Stomach (tissue), 8 donors: ENCODE measurements at regions not wholly inside any gene's neighbourhood (a gene's known extent, or its start where the extent isn't known, plus 50 kb on each side); places are given as distances from the start of the nearest gene placed in this dataset.

ENCODE experiments used
- DNase-seq, 2 donors: peaks; one replicate each; pipeline versions ENCODE4 v3.0.0 to v3.0.0-alpha.2; 2013 to 2019
- H3K27ac ChIP-seq, 5 donors: fragments of 200-600 bp in 4 of 5; sonication (generic) in 4 of 5; one replicate each; pipeline ENCODE4 v1.5.1; 2013 to 2019; ENCODE audit warnings: mild to moderate bottlenecking in 1 of 5, moderate library complexity in 1 of 5
- H3K27me3 ChIP-seq, 3 donors: fragments of 200-600 bp; sonication (generic); one replicate each; pipeline ENCODE4 v1.5.1; 2017 to 2019; ENCODE audit warnings: mixed run types in 1 of 3
- H3K36me3 ChIP-seq, 4 donors: fragments of 200-600 bp; sonication (generic); 1 replicate in 3 of 4; 2 replicates in 1 of 4; pipeline ENCODE4 v1.5.1; 2016 to 2019
- H3K4me1 ChIP-seq, 4 donors: fragments of 200-600 bp; sonication (generic); one replicate each; pipeline ENCODE4 v1.5.1; 2016 to 2019
- H3K4me3 ChIP-seq, 4 donors: fragments of 200-600 bp; sonication (generic) in 3 of 4; one replicate each; pipeline ENCODE4 v1.5.1; 2016 to 2019; ENCODE audit warnings: mild to moderate bottlenecking in 1 of 4
- H3K9me3 ChIP-seq, 4 donors: fragments of 200-600 bp; sonication (generic); one replicate each; pipeline ENCODE4 v1.5.1; 2016 to 2019
- CTCF ChIP-seq, 7 experiments: fragments of 450-650 bp in 4 of 7; fragments of 200-600 bp in 3 of 7; sonication (generic) in 3 of 7; IDR thresholded peaks; one replicate each; pipeline ENCODE4 v1.5.1; 2016 to 2019; ENCODE audit warnings: antibody characterized with exemption in 7 of 7, control low read depth in 2 of 7, mild to moderate bottlenecking in 1 of 7
- EP300 ChIP-seq: sonication (generic); formaldehyde crosslinking; IDR thresholded peaks from one replicate; pipeline ENCODE4 v1.6.1; 2017; ENCODE audit warnings: antibody characterized with exemption
- POLR2A ChIP-seq, 4 donors: fragments of 450-650 bp; IDR thresholded peaks; one replicate each; pipeline ENCODE4 v1.6.1; 2016; ENCODE audit warnings: antibody characterized with exemption in 4 of 4, control low read depth in 2 of 4, mild to moderate bottlenecking in 1 of 4, moderate library complexity in 1 of 4
- POLR2AphosphoS5 ChIP-seq, 3 donors: sonication (generic); formaldehyde crosslinking; IDR thresholded peaks; one replicate each; pipeline ENCODE4 v1.6.1; 2016; ENCODE audit warnings: antibody characterized with exemption in 3 of 3
- WGBS, 5 donors: extraction: QIAGEN DNeasy Blood & Tissue Kit in 3 of 5; methylation state at CpG; one replicate each; pipeline versions ENCODE4 v1.1.5 to v1.1.7; 2013 to 2018; 5-methylcytosine and 5-hydroxymethylcytosine counted together
- intact Hi-C: fragments of 100-400 bp; cut with DNase I; formaldehyde crosslinking; loops from one replicate; pipeline ENCODE4 v1.15.1; 2023; ENCODE audit warnings: low total_unique reads
- donor health status: healthy with polysubstance abuse.
- donor health status: Bipolar disorder and iron deficiency.
- donor health status: healthy.

GRCh38 chr20:11624704-11625103 lies 293.0 kb upstream of the BTBD3 start:
- no peaks in the 10 kb centered on the region for H3K27me3 ChIP-seq
- DNase-seq, result peak in 1 of 2 donors; percentile 7
- H3K9me3 ChIP-seq, result no peaks in the 10 kb centered on the region
- WGBS, 5 donors, result 50 to 77% (median 65%) methylated on average over 3 of the region's 3 CpGs
- intact Hi-C loops, result no loop called here
- H3K36me3 ChIP-seq, result no peaks in the 10 kb centered on the region
- TF ChIP-seq POLR2AphosphoS5 (IDR thresholded peaks at IDR 0.05) (peak in 2 of 3 donors; percentile 6 to 48), EP300 (no peak)
- H3K4me3 ChIP-seq, result no peak overlapping the region
- peak overlapping the region in 3 of 5 donors; percentile 1 to 83 (median 32) for H3K27ac ChIP-seq
- peaks cover 0 to 4% (median 0%) of the 10 kb centered on the region in 4 donors for H3K4me1 ChIP-seq

- no peaks in the 10 kb centered on the region for H3K27me3 ChIP-seq
- H3K36me3 ChIP-seq, result no peaks in the 10 kb centered on the region
- TF ChIP-seq POLR2AphosphoS5 (IDR thresholded peaks at IDR 0.05) (no peak), POLR2A (IDR thresholded peaks at IDR 0.05) (no peak), EP300 (no peak), CTCF (IDR thresholded peaks at IDR 0.05) (no peak)
- H3K9me3 ChIP-seq, result no peaks in the 10 kb centered on the region
- H3K4me3 ChIP-seq, result no peak overlapping the region
- 63 to 77% (median 71%) methylated on average over 4 of the region's 4 CpGs for WGBS, 5 donors
- no peak overlapping the region for H3K27ac ChIP-seq
- DNase-seq, result no peak
- intact Hi-C loops, result no loop called here
- H3K4me1 ChIP-seq, result peaks cover 0 to 4% (median 0%) of the 10 kb centered on the region in 4 donors
Measured at GRCh38 chr20:11626551-11626950, 291.1 kb upstream of the BTBD3 start.

- Histone ChIP-seq H3K9me3 (peaks cover 0 to 15% (median 6%) of the 10 kb centered on the region in 4 donors), H3K4me3 (no peak overlapping the region), H3K4me1 (no peaks in the 10 kb centered on the region), H3K36me3 (no peaks in the 10 kb centered on the region), H3K27me3 (no peaks in the 10 kb centered on the region), H3K27ac (no peak overlapping the region)
- TF ChIP-seq EP300 (no peak), POLR2AphosphoS5 (IDR thresholded peaks at IDR 0.05) (no peak), CTCF (IDR thresholded peaks at IDR 0.05) (no peak), POLR2A (IDR thresholded peaks at IDR 0.05) (no peak)
- intact Hi-C loops, result no loop called here
- DNase-seq, result no peak
- WGBS, 5 donors, result 62 to 73% (median 68%) methylated on average over 3 of the region's 3 CpGs
Measured at GRCh38 chr20:11642866-11643265, 274.8 kb upstream of the BTBD3 start.

- H3K36me3 ChIP-seq, result no peaks in the 10 kb centered on the region
- peaks cover 0 to 15% (median 6%) of the 10 kb centered on the region in 4 donors for H3K9me3 ChIP-seq
- WGBS, 5 donors, result 64 to 99% (median 86%) methylated on average over 2 to 6 of the region's 6 CpGs
- intact Hi-C loops, result no loop called here
- H3K27ac ChIP-seq, result no peak overlapping the region
- no peaks in the 10 kb centered on the region for H3K27me3 ChIP-seq
- H3K4me1 ChIP-seq, result no peaks in the 10 kb centered on the region
- TF ChIP-seq CTCF (IDR thresholded peaks at IDR 0.05) (no peak), POLR2AphosphoS5 (IDR thresholded peaks at IDR 0.05) (no peak)
- no peak overlapping the region for H3K4me3 ChIP-seq
- DNase-seq, result no peak
Measured at GRCh38 chr20:11646359-11646758, 271.3 kb upstream of the BTBD3 start.

- no peaks in the 10 kb centered on the region for H3K27me3 ChIP-seq
- H3K4me1 ChIP-seq, result no peaks in the 10 kb centered on the region
- no peak for DNase-seq
- H3K36me3 ChIP-seq, result no peaks in the 10 kb centered on the region
- 67 to 87% (median 79%) methylated on average over 2 of the region's 2 CpGs for WGBS, 5 donors
- H3K27ac ChIP-seq, result no peak overlapping the region
- intact Hi-C loops, result no loop called here
- peaks cover 0 to 15% (median 6%) of the 10 kb centered on the region in 4 donors for H3K9me3 ChIP-seq
- no peak overlapping the region for H3K4me3 ChIP-seq
- TF ChIP-seq CTCF (IDR thresholded peaks at IDR 0.05), result no peak
- TF ChIP-seq POLR2AphosphoS5 (IDR thresholded peaks at IDR 0.05), result no peak
- TF ChIP-seq EP300, result no peak
- no peak for TF ChIP-seq POLR2A (IDR thresholded peaks at IDR 0.05)
Measured at GRCh38 chr20:11650566-11650965, 267.1 kb upstream of the BTBD3 start.
